CD4-positive, alpha-beta T cell (primary cell): ENCODE measurements at regions not wholly inside any gene's neighbourhood (a gene's known extent, or its start where the extent isn't known, plus 50 kb on each side); places are given as distances from the start of the nearest gene placed in this dataset.

Experiments used
- ATAC-seq: fragments of 200-7000 bp; cut with Tn5 transposase; one replicate; pipeline ENCODE4 v1.10.0; 2022; ENCODE audit warnings: mild to moderate bottlenecking; ENCODE audit not compliant: poor library complexity
- CTCF ChIA-PET: fragments of 350-600 bp; sonication (Branson Sonifier 250); formaldehyde crosslinking; loops from one replicate; lab custom pipeline; 2021; ENCODE audit warnings: antibody characterized with exemption, inconsistent platforms; lab: Charles Lee
- POLR2A ChIA-PET: fragments of 350-600 bp; sonication (Branson Sonifier 250); formaldehyde crosslinking; loops from one replicate; lab custom pipeline; 2021; ENCODE audit warnings: antibody characterized with exemption, inconsistent platforms; lab: Charles Lee
- DNase-seq, 14 experiments: peaks; one replicate each; pipeline ENCODE4 v3.0.0-alpha.2; 2013 to 2020; ENCODE audit warnings: mixed read lengths in 2 of 14
- H3K27ac ChIP-seq, 2 donors: one replicate each; pipeline versions ENCODE4 v1.5.1 to v1.7.0; 2013; ENCODE audit warnings: low read length in 2 of 2, low read depth in 1 of 2, mild to moderate bottlenecking in 1 of 2
- H3K27me3 ChIP-seq, 2 experiments: 1 replicate in 1 of 2; 2 replicates in 1 of 2; pipeline versions ENCODE4 v1.6.1 to v1.7.0; 2013; ENCODE audit warnings: low read length in 2 of 2, control low read depth in 1 of 2, mild to moderate bottlenecking in 1 of 2, moderate library complexity in 1 of 2; ENCODE audit not compliant: insufficient read depth in 2 of 2, control insufficient read depth in 1 of 2
- H3K36me3 ChIP-seq: one replicate; pipeline ENCODE4 v1.6.1; 2013; ENCODE audit warnings: low read length, control low read depth; ENCODE audit not compliant: insufficient read depth
- H3K4me1 ChIP-seq: one replicate; pipeline ENCODE4 v1.6.1; 2013; ENCODE audit warnings: low read length, control low read depth; ENCODE audit not compliant: insufficient read depth
- H3K4me3 ChIP-seq: one replicate; pipeline ENCODE4 v1.5.1; 2013; ENCODE audit warnings: mild to moderate bottlenecking, low read length, moderate library complexity
- H3K9me3 ChIP-seq, 2 experiments: 1 replicate in 1 of 2; 2 replicates in 1 of 2; pipeline versions ENCODE4 v1.6.1 to v1.7.0; 2013; ENCODE audit warnings: low read length in 2 of 2, mild to moderate bottlenecking in 2 of 2, control low read depth in 1 of 2, moderate library complexity in 1 of 2; ENCODE audit not compliant: control insufficient read depth in 1 of 2, insufficient read depth in 1 of 2
- H3K27ac Mint-ChIP-seq: one replicate; pipeline ENCODE4 v1.8.0; 2020; ENCODE audit warnings: mixed read lengths
- H3K27me3 Mint-ChIP-seq: one replicate; pipeline ENCODE4 v1.8.0; 2021; ENCODE audit warnings: mixed read lengths
- H3K36me3 Mint-ChIP-seq: one replicate; pipeline ENCODE4 v1.8.0; 2021; ENCODE audit warnings: low read depth, mixed read lengths
- H3K4me1 Mint-ChIP-seq: one replicate; pipeline ENCODE4 v1.8.0; 2021; ENCODE audit warnings: low read depth, mixed read lengths
- H3K4me3 Mint-ChIP-seq: one replicate; pipeline ENCODE4 v1.8.0; 2020; ENCODE audit warnings: mild to moderate bottlenecking, mixed read lengths
- H3K9me3 Mint-ChIP-seq: one replicate; pipeline ENCODE4 v1.8.0; 2020; ENCODE audit warnings: mixed read lengths
- intact Hi-C, 2 experiments: fragments of 100-400 bp; cut with DNase I in 1 of 2; cut with micrococcal nuclease in 1 of 2; formaldehyde crosslinking; loops; one replicate each; pipeline versions ENCODE4 v1.15.1 to v1.9.0; 2023 to 2025; cut with DNase I, micrococcal nuclease
- TF ChIP-seq, protein P1 (sequence below): fragments of 200-600 bp; IDR thresholded peaks from one replicate; pipeline ENCODE4 v1.8.0; 2022; ENCODE audit warnings: antibody characterized with exemption, mild to moderate bottlenecking

DNA sequence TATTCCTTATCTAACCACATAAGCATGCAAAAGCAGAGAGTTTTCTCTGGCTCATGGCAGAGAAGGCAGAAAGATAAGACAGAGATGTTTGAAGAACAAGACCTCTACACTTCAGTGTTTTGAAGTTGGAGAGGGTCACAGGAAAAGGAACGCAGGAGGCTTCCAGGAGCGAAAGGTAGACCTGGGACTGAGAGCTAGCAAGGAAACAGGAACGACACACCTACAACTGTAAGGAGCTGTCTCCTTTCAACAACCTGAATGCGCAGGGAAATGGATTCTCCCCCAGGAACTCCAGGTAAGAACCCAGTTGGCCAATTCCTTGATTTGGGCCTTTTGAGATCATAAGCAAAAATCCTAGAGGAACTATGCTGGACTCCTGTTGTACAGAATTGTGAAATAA is 746.6 kb upstream of the DDX18 start:
- H3K27ac Mint-ChIP-seq, result no peak overlapping the region
- no peaks in the 10 kb centered on the region for H3K4me1 Mint-ChIP-seq
- Histone ChIP-seq H3K27ac (no peak overlapping the region), H3K4me1 (no peaks in the 10 kb centered on the region), H3K9me3 (peaks cover 0 to 13% of the 10 kb centered on the region in 2 experiments), H3K36me3 (no peaks in the 10 kb centered on the region), H3K27me3 (no peaks in the 10 kb centered on the region), H3K4me3 (no peak overlapping the region)
- TF ChIP-seq, protein P1, sequence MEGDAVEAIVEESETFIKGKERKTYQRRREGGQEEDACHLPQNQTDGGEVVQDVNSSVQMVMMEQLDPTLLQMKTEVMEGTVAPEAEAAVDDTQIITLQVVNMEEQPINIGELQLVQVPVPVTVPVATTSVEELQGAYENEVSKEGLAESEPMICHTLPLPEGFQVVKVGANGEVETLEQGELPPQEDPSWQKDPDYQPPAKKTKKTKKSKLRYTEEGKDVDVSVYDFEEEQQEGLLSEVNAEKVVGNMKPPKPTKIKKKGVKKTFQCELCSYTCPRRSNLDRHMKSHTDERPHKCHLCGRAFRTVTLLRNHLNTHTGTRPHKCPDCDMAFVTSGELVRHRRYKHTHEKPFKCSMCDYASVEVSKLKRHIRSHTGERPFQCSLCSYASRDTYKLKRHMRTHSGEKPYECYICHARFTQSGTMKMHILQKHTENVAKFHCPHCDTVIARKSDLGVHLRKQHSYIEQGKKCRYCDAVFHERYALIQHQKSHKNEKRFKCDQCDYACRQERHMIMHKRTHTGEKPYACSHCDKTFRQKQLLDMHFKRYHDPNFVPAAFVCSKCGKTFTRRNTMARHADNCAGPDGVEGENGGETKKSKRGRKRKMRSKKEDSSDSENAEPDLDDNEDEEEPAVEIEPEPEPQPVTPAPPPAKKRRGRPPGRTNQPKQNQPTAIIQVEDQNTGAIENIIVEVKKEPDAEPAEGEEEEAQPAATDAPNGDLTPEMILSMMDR, result no peak
- no peak overlapping the region for H3K4me3 Mint-ChIP-seq
- POLR2A ChIA-PET, result no interaction called here
- CTCF ChIA-PET, result no interaction called here
- H3K36me3 Mint-ChIP-seq, result no peaks in the 10 kb centered on the region
- intact Hi-C loops, result no loop called here
- H3K9me3 Mint-ChIP-seq, result peaks cover 2% of the 10 kb centered on the region
- H3K27me3 Mint-ChIP-seq, result no peaks in the 10 kb centered on the region
- ATAC-seq (no peak), DNase-seq (no peak)

DNA sequence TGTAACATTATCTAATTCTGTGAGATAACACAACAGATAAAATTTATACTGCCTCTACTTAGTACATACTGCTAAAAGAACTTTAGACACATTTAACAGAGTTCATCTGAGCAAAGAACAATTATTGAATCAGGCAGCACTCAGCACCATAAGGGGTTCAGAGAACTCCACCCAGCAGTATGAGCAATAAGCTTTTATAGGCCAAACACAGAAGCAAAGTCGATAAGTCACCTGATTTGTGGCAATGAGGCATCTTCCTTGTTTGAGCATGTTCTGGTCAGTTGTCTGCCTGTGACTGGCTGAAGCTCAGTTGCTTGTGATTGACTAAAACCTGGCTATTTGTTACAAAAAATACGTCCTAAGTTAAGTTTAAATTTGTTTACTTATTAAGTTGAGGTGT is 746.1 kb upstream of the DDX18 start:
- intact Hi-C loops, result no loop called here
- Mint-ChIP-seq H3K27me3 (no peaks in the 10 kb centered on the region), H3K4me1 (no peaks in the 10 kb centered on the region)

DNA sequence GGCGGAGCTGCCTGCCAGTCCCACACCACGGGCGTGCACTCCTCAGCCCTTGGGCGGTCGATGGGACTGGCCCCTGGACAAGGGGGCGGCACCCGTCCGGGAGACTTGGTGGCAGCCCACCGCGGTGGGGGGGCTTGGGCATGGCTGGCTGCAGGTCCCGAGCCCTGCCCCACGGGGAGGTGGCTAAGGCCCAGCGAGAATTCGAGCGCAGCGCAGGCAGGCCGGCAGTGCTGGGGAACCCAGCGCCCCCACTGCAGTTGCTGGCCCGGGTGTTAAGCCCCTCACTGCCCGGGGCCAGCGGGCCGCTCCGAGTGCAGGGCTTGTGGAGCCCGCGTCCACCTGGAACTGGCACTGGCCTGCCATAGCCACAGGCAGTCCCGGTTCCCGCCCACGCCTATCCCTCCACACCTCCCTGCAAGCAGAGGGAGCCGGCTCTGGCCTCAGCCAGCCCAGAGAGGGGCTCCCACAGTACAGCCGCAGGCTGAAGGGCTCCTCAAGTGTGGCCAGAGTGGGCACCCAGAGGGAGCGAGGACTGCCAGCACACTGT is 742.9 kb upstream of the DDX18 start:
- no peak overlapping the region for H3K4me3 ChIP-seq
- H3K27ac ChIP-seq, result no peak overlapping the region
- no peak for ATAC-seq
- DNase-seq, result peak in 1 of 14 experiments; percentile 31
- Mint-ChIP-seq H3K27ac (no peak overlapping the region), H3K27me3 (no peaks in the 10 kb centered on the region), H3K4me1 (no peaks in the 10 kb centered on the region), H3K36me3 (no peaks in the 10 kb centered on the region), H3K9me3 (peaks cover 4% of the 10 kb centered on the region), H3K4me3 (no peak overlapping the region)
- no peaks in the 10 kb centered on the region for H3K36me3 ChIP-seq
- intact Hi-C loops, result no loop called here
- TF ChIP-seq, protein P1, result no peak
- H3K27me3 ChIP-seq, result no peaks in the 10 kb centered on the region
- peaks cover 0 to 13% of the 10 kb centered on the region in 2 experiments for H3K9me3 ChIP-seq
- ChIA-PET POLR2A (no interaction called here), CTCF (no interaction called here)
- H3K4me1 ChIP-seq, result no peaks in the 10 kb centered on the region

More for the DNA sequence above, 746.1 kb upstream of the DDX18 start:
- H3K36me3 Mint-ChIP-seq, result no peaks in the 10 kb centered on the region
- Histone ChIP-seq H3K4me3 (no peak overlapping the region), H3K36me3 (no peaks in the 10 kb centered on the region), H3K27me3 (no peaks in the 10 kb centered on the region), H3K27ac (no peak overlapping the region), H3K9me3 (peaks cover 0 to 13% of the 10 kb centered on the region in 2 experiments), H3K4me1 (no peaks in the 10 kb centered on the region)
- ATAC-seq (no peak), DNase-seq (no peak)
- peaks cover 2% of the 10 kb centered on the region for H3K9me3 Mint-ChIP-seq
- no peak overlapping the region for H3K4me3 Mint-ChIP-seq
- TF ChIP-seq, protein P1, result no peak
- ChIA-PET CTCF (no interaction called here), POLR2A (no interaction called here)
- no peak overlapping the region for H3K27ac Mint-ChIP-seq
